Activated naive CD4-positive, alpha-beta T cell treated with anti-CD3 and anti-CD28 coated beads, Interleukin-2, amount 50 U/mL, for 16 hours (primary cell): ENCODE measurements at regions not wholly inside any gene's neighbourhood (a gene's known extent, or its start where the extent isn't known, plus 50 kb on each side); places are given as distances from the start of the nearest gene placed in this dataset.
"Not testable (repeated sequence)": the region's sequence is repeated elsewhere in the genome, so short reads cannot be mapped to it uniquely, and the experiment has no call there.

Experiments used
- DNase-seq: peaks from one replicate; pipeline ENCODE4 v3.0.0-alpha.2; 2020

- DNase-seq: no peak
Observed at GRCh38 chr2:89834306-89834705, 1142.8 kb downstream of the RPIA start.

- DNase-seq: not testable (repeated sequence)
Observed at GRCh38 chr2:89836326-89836725, 1144.9 kb downstream of the RPIA start.

GRCh38 chr2:89837962-89838625 lies 1146.6 kb downstream of the RPIA start:
- DNase-seq: no peak

- DNase-seq: not testable (repeated sequence)
Observed at GRCh38 chr2:89840175-89840574, 1148.7 kb downstream of the RPIA start.

- not testable (repeated sequence) for DNase-seq
Observed at GRCh38 chr2:89840781-89841475, 1149.5 kb downstream of the RPIA start.

- no peak for DNase-seq
Observed at GRCh38 chr2:89841476-89841840, 1150.0 kb downstream of the RPIA start.

GRCh38 chr2:89842180-89842908 lies 1150.9 kb downstream of the RPIA start:
- no peak for DNase-seq

GRCh38 chr2:89844221-89844943 lies 1152.9 kb downstream of the RPIA start:
- no peak for DNase-seq

- DNase-seq: no peak
Observed at GRCh38 chr2:89845532-89845931, 1154.1 kb downstream of the RPIA start.

- no peak for DNase-seq
Observed at GRCh38 chr2:89848114-89848513, 1156.6 kb downstream of the RPIA start.

GRCh38 chr2:89848763-89849368 lies 1157.4 kb downstream of the RPIA start:
- no peak for DNase-seq

GRCh38 chr2:89849731-89850130 lies 1158.3 kb downstream of the RPIA start:
- DNase-seq: no peak

- DNase-seq: no peak
Observed at GRCh38 chr2:89850481-89850880, 1159.0 kb downstream of the RPIA start.

GRCh38 chr2:89850881-89851582 lies 1159.6 kb downstream of the RPIA start:
- DNase-seq: no peak

GRCh38 chr2:89851583-89851905 lies 1160.1 kb downstream of the RPIA start:
- no peak for DNase-seq

- DNase-seq: not testable (repeated sequence)
Observed at GRCh38 chr2:89853427-89853826, 1162.0 kb downstream of the RPIA start.

- DNase-seq: not testable (repeated sequence)
Observed at GRCh38 chr2:89855752-89856151, 1164.3 kb downstream of the RPIA start.

- not testable (repeated sequence) for DNase-seq
Observed at GRCh38 chr2:89856305-89856704, 1164.8 kb downstream of the RPIA start.

- not testable (repeated sequence) for DNase-seq
Observed at GRCh38 chr2:89862164-89862563, 1170.7 kb downstream of the RPIA start.

GRCh38 chr2:89863209-89863608 lies 1171.7 kb downstream of the RPIA start:
- not testable (repeated sequence) for DNase-seq

GRCh38 chr2:89874810-89875595 lies 1183.5 kb downstream of the RPIA start:
- DNase-seq: not testable (repeated sequence)
